NT2/D1 (cell line): ENCODE measurements at regions not wholly inside any gene's neighbourhood (a gene's known extent, or its start where the extent isn't known, plus 50 kb on each side); places are given as distances from the start of the nearest gene placed in this dataset.
"Not testable (repeated sequence)": the region's sequence is repeated elsewhere in the genome, so short reads cannot be mapped to it uniquely, and the experiment has no call there.

Source experiments
- DNase-seq: peaks from one replicate; pipeline ENCODE4 v3.0.0-alpha.2; 2011; ENCODE audit warnings: low read depth, low spot score
- H3K27me3 ChIP-seq: 2 replicates; pipeline ENCODE4 v1.6.0; 2011; ENCODE audit warnings: mild to moderate bottlenecking; ENCODE audit not compliant: insufficient read length, insufficient read depth
- H3K36me3 ChIP-seq: 2 replicates; pipeline ENCODE4 v1.6.1; 2011; ENCODE audit warnings: mild to moderate bottlenecking, low read length, mixed read lengths; ENCODE audit not compliant: insufficient read depth, insufficient read length
- H3K4me1 ChIP-seq: 2 replicates; pipeline ENCODE4 v1.5.1; 2011; ENCODE audit not compliant: insufficient read depth, insufficient read length
- H3K4me3 ChIP-seq: 2 replicates; pipeline ENCODE4 v1.5.1; 2011; ENCODE audit warnings: low read depth; ENCODE audit not compliant: insufficient read length
- H3K9ac ChIP-seq: 2 replicates; pipeline ENCODE4 v1.6.0; 2011; ENCODE audit warnings: low read depth; ENCODE audit not compliant: insufficient read length
- H3K9me3 ChIP-seq: 2 replicates; pipeline ENCODE4 v1.5.1; 2011; ENCODE audit warnings: mild to moderate bottlenecking, low read length; ENCODE audit not compliant: insufficient read depth
- SUZ12 ChIP-seq: IDR thresholded peaks from 2 replicates; pipeline ENCODE4 v1.6.1; 2011; ENCODE audit not compliant: insufficient read length, insufficient read depth; ENCODE audit errors: extremely low read depth
- YY1 ChIP-seq: IDR thresholded peaks from 2 replicates; pipeline ENCODE4 v1.6.1; 2011; ENCODE audit not compliant: insufficient read length, insufficient read depth
- ZNF274 ChIP-seq: IDR thresholded peaks from 2 replicates; pipeline ENCODE4 v1.6.1; 2011; ENCODE audit warnings: mild to moderate bottlenecking, low read depth, low read length

DNA sequence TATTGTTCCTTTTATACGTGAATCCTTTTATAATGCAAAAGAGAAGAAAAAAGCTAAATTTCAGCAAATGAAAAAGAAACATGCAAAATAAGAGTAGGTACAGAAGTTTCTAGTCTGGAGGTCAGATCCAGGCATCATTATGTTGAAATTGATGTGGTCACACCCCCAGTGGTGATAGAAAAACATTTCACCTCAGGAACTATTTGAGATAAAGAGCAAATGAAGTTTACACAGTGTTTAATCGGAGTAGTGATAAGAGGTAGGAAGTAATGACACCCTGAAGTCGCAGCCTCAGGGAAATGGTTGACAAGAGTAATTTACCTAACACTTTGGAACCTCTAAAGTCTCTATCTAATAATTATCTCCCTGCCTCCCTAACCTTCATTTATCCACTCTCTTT lies 536.0 kb upstream of the STEAP1 start:
- Histone ChIP-seq H3K9me3 (no peaks in the 10 kb centered on the region), H3K4me1 (no peaks in the 10 kb centered on the region), H3K4me3 (no peak overlapping the region), H3K9ac (no peak overlapping the region), H3K36me3 (no peaks in the 10 kb centered on the region), H3K27me3 (no peaks in the 10 kb centered on the region)
- DNase-seq, result no peak
- TF ChIP-seq SUZ12 (no peak), YY1 (no peak), ZNF274 (no peak)

DNA sequence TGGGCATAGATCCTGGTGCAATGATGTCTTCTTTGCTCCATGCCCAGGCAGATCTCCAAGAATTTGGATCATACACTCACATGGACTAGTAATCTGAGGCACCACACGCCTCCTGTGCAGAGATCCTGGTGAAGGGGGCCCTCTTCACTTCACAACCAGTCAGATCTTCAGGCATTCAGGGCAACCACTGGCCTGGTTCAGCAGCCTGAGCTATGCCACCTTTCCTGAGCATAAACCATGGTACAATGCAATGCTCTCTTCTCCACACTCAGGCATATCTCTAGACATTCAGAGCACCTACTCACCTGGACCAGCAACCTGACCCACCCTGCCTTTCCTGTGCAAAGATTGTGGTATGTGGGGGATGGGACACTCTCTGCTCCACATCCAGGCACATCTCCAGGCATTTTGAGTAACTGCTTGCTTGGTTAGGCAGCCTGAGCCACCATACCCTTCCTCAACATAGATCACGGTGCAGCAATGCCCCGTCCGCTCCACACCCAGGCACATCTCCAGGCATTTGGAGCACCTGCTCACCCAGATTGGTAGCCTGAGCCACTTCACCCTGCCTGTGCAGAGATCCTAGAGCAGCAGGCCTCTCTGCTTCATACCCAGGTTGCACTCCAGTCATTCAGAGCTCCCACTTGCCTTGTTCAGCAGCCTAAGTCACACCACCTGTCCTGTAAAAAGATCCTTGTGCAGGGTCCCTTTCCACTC lies 532.2 kb upstream of the STEAP1 start:
- Histone ChIP-seq H3K9me3 (no peaks in the 10 kb centered on the region), H3K9ac (no peak overlapping the region), H3K27me3 (no peaks in the 10 kb centered on the region), H3K4me3 (no peak overlapping the region), H3K36me3 (no peaks in the 10 kb centered on the region), H3K4me1 (no peaks in the 10 kb centered on the region)
- DNase-seq, result no peak
- TF ChIP-seq ZNF274, result no peak

GRCh38 chr7:89623018-89623672 lies 531.1 kb upstream of the STEAP1 start:
- Histone ChIP-seq H3K9ac (no peak overlapping the region), H3K36me3 (no peaks in the 10 kb centered on the region), H3K4me3 (no peak overlapping the region), H3K27me3 (no peaks in the 10 kb centered on the region), H3K9me3 (no peaks in the 10 kb centered on the region), H3K4me1 (no peaks in the 10 kb centered on the region)
- peak; percentile 30 for DNase-seq
- TF ChIP-seq YY1 (no peak), SUZ12 (no peak), ZNF274 (no peak)

- not testable (repeated sequence) for DNase-seq, H3K9ac ChIP-seq, H3K9me3 ChIP-seq, H3K36me3 ChIP-seq, H3K4me1 ChIP-seq, H3K4me3 ChIP-seq, H3K27me3 ChIP-seq
These were observed 530.1 kb upstream of the STEAP1 start for GRCh38 chr7:89624155-89624554.

GRCh38 chr7:89648509-89648908 lies 505.8 kb upstream of the STEAP1 start:
- no peak for DNase-seq
- Histone ChIP-seq H3K36me3 (no peaks in the 10 kb centered on the region), H3K9ac (no peak overlapping the region), H3K4me1 (no peaks in the 10 kb centered on the region), H3K9me3 (no peaks in the 10 kb centered on the region), H3K4me3 (no peak overlapping the region), H3K27me3 (no peaks in the 10 kb centered on the region)
- no peak for TF ChIP-seq ZNF274
- TF ChIP-seq YY1, result no peak
- TF ChIP-seq SUZ12, result no peak

DNA sequence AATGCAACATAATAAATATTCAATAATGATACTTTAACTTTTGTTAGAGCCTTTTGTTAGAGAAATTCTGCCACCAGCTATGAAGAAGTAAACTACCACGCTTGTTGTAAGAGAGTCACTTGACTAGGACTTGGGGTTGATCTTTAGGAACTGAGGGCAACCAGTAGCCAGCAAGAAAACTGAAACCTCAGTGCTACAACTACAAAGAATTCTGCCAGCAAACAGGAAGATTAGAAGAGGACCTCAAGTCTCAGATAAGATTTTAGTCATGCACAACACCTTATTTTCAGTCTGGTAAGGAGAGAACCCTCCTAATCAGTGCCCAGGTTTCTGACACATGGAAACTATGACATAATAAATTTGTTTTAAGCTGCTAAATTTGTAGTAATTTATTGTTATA lies 498.3 kb upstream of the STEAP1 start:
- no peak for DNase-seq
- H3K9me3 ChIP-seq, result no peaks in the 10 kb centered on the region
- no peak overlapping the region for H3K4me3 ChIP-seq
- H3K27me3 ChIP-seq, result no peaks in the 10 kb centered on the region
- H3K36me3 ChIP-seq, result no peaks in the 10 kb centered on the region
- H3K9ac ChIP-seq, result no peak overlapping the region
- TF ChIP-seq ZNF274, result no peak
- no peak for TF ChIP-seq YY1
- TF ChIP-seq SUZ12, result no peak
- H3K4me1 ChIP-seq, result no peaks in the 10 kb centered on the region

DNA sequence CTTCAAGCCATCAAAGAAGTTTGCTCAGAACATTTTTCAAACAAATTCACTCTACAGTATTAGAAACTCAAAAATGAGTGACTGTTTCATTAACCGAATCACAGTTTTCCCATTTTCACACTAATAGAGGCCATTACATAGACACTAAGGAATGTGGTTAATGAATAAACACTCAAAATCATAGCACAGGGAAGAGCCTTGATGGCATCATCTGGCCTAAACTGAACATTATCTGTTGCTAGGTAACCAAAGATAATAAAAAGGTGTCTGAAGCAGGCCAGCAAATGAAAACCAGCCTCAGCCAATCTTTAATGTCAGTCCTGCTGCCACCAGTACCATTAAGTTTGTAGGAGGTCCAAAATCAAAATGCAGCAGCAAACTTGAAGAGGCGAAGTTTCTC lies 492.4 kb upstream of the STEAP1 start:
- Histone ChIP-seq H3K4me3 (no peak overlapping the region), H3K4me1 (no peaks in the 10 kb centered on the region), H3K9ac (no peak overlapping the region), H3K36me3 (no peaks in the 10 kb centered on the region), H3K27me3 (no peaks in the 10 kb centered on the region), H3K9me3 (no peaks in the 10 kb centered on the region)
- no peak for DNase-seq
- TF ChIP-seq YY1 (no peak), ZNF274 (no peak), SUZ12 (no peak)
